ENCODE measurements at regions not wholly inside any gene's neighbourhood (a gene's known extent, or its start where the extent isn't known, plus 50 kb on each side); places are given as distances from the start of the nearest gene placed in this dataset.
"Not testable (repeated sequence)": the region's sequence is repeated elsewhere in the genome, so short reads cannot be mapped to it uniquely, and the experiment has no call there.

DNA sequence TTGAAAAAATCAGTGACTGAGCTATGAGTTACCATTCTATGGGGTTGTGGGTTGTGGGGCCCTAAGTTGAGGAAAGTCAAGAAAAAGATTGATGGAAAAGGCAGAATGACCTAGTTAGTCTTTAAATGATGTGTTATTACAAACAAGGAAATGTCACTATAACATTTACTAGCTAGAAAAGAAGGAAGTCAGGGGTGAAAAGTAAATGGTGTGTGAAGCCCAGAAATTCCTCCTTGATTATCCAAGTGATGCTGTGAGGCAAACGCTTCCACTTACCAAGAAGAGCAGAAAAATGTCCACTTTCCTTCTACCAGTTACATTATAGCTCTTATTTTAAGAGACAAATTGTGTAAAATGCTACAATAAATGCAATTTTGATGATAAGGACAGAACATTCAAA is 285.3 kb upstream of the DPP6 start:
- TF ChIP-seq, protein P1, sequence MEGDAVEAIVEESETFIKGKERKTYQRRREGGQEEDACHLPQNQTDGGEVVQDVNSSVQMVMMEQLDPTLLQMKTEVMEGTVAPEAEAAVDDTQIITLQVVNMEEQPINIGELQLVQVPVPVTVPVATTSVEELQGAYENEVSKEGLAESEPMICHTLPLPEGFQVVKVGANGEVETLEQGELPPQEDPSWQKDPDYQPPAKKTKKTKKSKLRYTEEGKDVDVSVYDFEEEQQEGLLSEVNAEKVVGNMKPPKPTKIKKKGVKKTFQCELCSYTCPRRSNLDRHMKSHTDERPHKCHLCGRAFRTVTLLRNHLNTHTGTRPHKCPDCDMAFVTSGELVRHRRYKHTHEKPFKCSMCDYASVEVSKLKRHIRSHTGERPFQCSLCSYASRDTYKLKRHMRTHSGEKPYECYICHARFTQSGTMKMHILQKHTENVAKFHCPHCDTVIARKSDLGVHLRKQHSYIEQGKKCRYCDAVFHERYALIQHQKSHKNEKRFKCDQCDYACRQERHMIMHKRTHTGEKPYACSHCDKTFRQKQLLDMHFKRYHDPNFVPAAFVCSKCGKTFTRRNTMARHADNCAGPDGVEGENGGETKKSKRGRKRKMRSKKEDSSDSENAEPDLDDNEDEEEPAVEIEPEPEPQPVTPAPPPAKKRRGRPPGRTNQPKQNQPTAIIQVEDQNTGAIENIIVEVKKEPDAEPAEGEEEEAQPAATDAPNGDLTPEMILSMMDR (IDR thresholded peaks at IDR 0.05; ENCODE audit: low read depth, low read length), result not testable (repeated sequence)
- TF ChIP-seq EZH2phosphoT487 (IDR thresholded peaks at IDR 0.05; ENCODE audit: low read depth), result not testable (repeated sequence)
